H9 (cell line): ENCODE measurements at regions not wholly inside any gene's neighbourhood (a gene's known extent, or its start where the extent isn't known, plus 50 kb on each side); places are given as distances from the start of the nearest gene placed in this dataset.

Experiments
- DNase-seq: peaks from one replicate; pipeline ENCODE4 v3.0.0-alpha.2; 2017
- H2AFZ ChIP-seq: one replicate; pipeline ENCODE4 v1.6.1; 2013; ENCODE audit warnings: mild to moderate bottlenecking, low read length, control low read depth, moderate library complexity
- H2AK5ac ChIP-seq: 2 replicates; pipeline ENCODE4 v1.6.1; 2013; ENCODE audit warnings: low read length, control low read depth, mixed read lengths; ENCODE audit not compliant: insufficient read length
- H2BK120ac ChIP-seq: one replicate; pipeline ENCODE4 v1.6.1; 2013; ENCODE audit warnings: low read depth, mild to moderate bottlenecking, low read length, control low read depth, inconsistent platforms; ENCODE audit not compliant: poor library complexity, severe bottlenecking
- H2BK12ac ChIP-seq: 2 replicates; pipeline ENCODE4 v1.6.1; 2013; ENCODE audit warnings: low read length, control low read depth, mixed read lengths, low read depth; ENCODE audit not compliant: insufficient read length
- H2BK15ac ChIP-seq: 2 replicates; pipeline ENCODE4 v1.6.1; 2013; ENCODE audit warnings: low read depth, low read length, control low read depth
- H2BK20ac ChIP-seq: one replicate; pipeline ENCODE4 v1.6.1; 2013; ENCODE audit warnings: low read depth, mild to moderate bottlenecking, low read length, control low read depth, inconsistent platforms; ENCODE audit not compliant: poor library complexity, severe bottlenecking
- H2BK5ac ChIP-seq: 2 replicates; pipeline ENCODE4 v1.6.1; 2013; ENCODE audit warnings: low read length, control low read depth, mixed read lengths; ENCODE audit not compliant: insufficient read length
- H3K14ac ChIP-seq: 2 replicates; pipeline ENCODE4 v1.6.1; 2013; ENCODE audit warnings: low read length, control low read depth; ENCODE audit not compliant: insufficient read depth
- H3K18ac ChIP-seq: 2 replicates; pipeline ENCODE4 v1.6.1; 2013; ENCODE audit warnings: low read depth, mild to moderate bottlenecking, mixed read lengths, low read length, control low read depth; ENCODE audit not compliant: insufficient read length
- H3K23ac ChIP-seq: 2 replicates; pipeline ENCODE4 v1.6.1; 2013; ENCODE audit warnings: low read length, control low read depth, mixed read lengths, low read depth; ENCODE audit not compliant: insufficient read length
- H3K23me2 ChIP-seq: 2 replicates; pipeline ENCODE4 v1.6.1; 2013; ENCODE audit warnings: low read depth, mild to moderate bottlenecking, mixed read lengths, low read length, control low read depth; ENCODE audit not compliant: insufficient read length, poor library complexity, severe bottlenecking
- H3K27ac ChIP-seq: 2 replicates; pipeline ENCODE4 v1.5.1; 2013; ENCODE audit warnings: low read length, control low read depth, mixed read lengths, low read depth; ENCODE audit not compliant: insufficient read length
- H3K27me3 ChIP-seq: 2 replicates; pipeline ENCODE4 v1.6.1; 2013; ENCODE audit warnings: low read length, control low read depth, inconsistent platforms; ENCODE audit not compliant: insufficient read depth
- H3K4ac ChIP-seq: 2 replicates; pipeline ENCODE4 v1.6.1; 2013; ENCODE audit warnings: low read depth, mild to moderate bottlenecking, control low read depth, inconsistent platforms, low read length, moderate library complexity
- H3K4me1 ChIP-seq: 2 replicates; pipeline ENCODE4 v1.6.1; 2013; ENCODE audit warnings: low read length, control low read depth, inconsistent platforms; ENCODE audit not compliant: insufficient read depth
- H3K4me2 ChIP-seq: 2 replicates; pipeline ENCODE4 v1.6.1; 2013; ENCODE audit warnings: low read length, control low read depth, mixed read lengths; ENCODE audit not compliant: insufficient read length, insufficient read depth
- H3K56ac ChIP-seq: 2 replicates; pipeline ENCODE4 v1.6.1; 2013; ENCODE audit warnings: low read depth, mild to moderate bottlenecking, mixed read lengths, low read length, control low read depth; ENCODE audit not compliant: insufficient read length
- H3K79me1 ChIP-seq: 2 replicates; pipeline ENCODE4 v1.6.1; 2013; ENCODE audit warnings: low read depth, mild to moderate bottlenecking, moderate library complexity, low read length, control low read depth, inconsistent platforms; ENCODE audit not compliant: insufficient read depth, poor library complexity, severe bottlenecking
- H3K79me2 ChIP-seq: 2 replicates; pipeline ENCODE4 v1.6.1; 2013; ENCODE audit warnings: low read length, control low read depth, inconsistent platforms; ENCODE audit not compliant: insufficient read depth
- H3K9ac ChIP-seq: 2 replicates; pipeline ENCODE4 v1.6.1; 2013; ENCODE audit warnings: low read length, control low read depth, mixed read lengths; ENCODE audit not compliant: insufficient read length; ENCODE audit errors: extremely low read depth
- H3K9me3 ChIP-seq: one replicate; pipeline ENCODE4 v1.6.1; 2013; ENCODE audit warnings: low read depth, low read length, inconsistent platforms; ENCODE audit not compliant: control insufficient read depth
- H3T11ph ChIP-seq: one replicate; pipeline ENCODE4 v1.6.1; 2013; ENCODE audit warnings: mild to moderate bottlenecking, low read length, control low read depth, inconsistent platforms
- H4K20me1 ChIP-seq: one replicate; pipeline ENCODE4 v1.6.1; 2013; ENCODE audit not compliant: control insufficient read depth, insufficient read length, insufficient read depth
- H4K5ac ChIP-seq: 2 replicates; pipeline ENCODE4 v1.6.1; 2013; ENCODE audit warnings: low read depth, mild to moderate bottlenecking, mixed read lengths, low read length, control low read depth; ENCODE audit not compliant: insufficient read length
- H4K8ac ChIP-seq: replicated peaks from 2 replicates; pipeline ENCODE4 v1.6.1; 2013; ENCODE audit warnings: low read length, control low read depth, mixed read lengths, low read depth; ENCODE audit not compliant: insufficient read length
- H4K91ac ChIP-seq: 2 replicates; pipeline ENCODE4 v1.6.1; 2013; ENCODE audit warnings: low read depth, mild to moderate bottlenecking, moderate library complexity, mixed read lengths, low read length, control low read depth; ENCODE audit not compliant: insufficient read length
- H3K27ac Mint-ChIP-seq, 3 experiments: 2 replicates in 2 of 3; 3 replicates in 1 of 3; pipeline ENCODE4 v1.8.0; 2020 to 2021; ENCODE audit warnings: mixed read lengths in 3 of 3, mild to moderate bottlenecking in 1 of 3, moderate library complexity in 1 of 3
- H3K27me3 Mint-ChIP-seq: 2 replicates; pipeline ENCODE4 v1.8.0; 2021; ENCODE audit warnings: low read depth, mild to moderate bottlenecking, moderate library complexity, mixed read lengths
- H3K36me3 Mint-ChIP-seq, 3 experiments: 2 replicates in 2 of 3; 3 replicates in 1 of 3; pipeline ENCODE4 v1.8.0; 2020 to 2021; ENCODE audit warnings: low read depth in 3 of 3, mixed read lengths in 3 of 3; ENCODE audit not compliant: insufficient read depth in 1 of 3
- H3K4me1 Mint-ChIP-seq, 2 experiments: 2 replicates each; pipeline ENCODE4 v1.8.0; 2020; ENCODE audit warnings: mixed read lengths in 2 of 2
- H3K4me3 Mint-ChIP-seq, 2 experiments: 2 replicates in 1 of 2; 3 replicates in 1 of 2; pipeline ENCODE4 v1.8.0; 2020 to 2021; ENCODE audit warnings: mild to moderate bottlenecking in 2 of 2, mixed read lengths in 2 of 2, moderate library complexity in 1 of 2
- H3K9me3 Mint-ChIP-seq, 2 experiments: 2 replicates in 1 of 2; 3 replicates in 1 of 2; pipeline ENCODE4 v1.8.0; 2020; ENCODE audit warnings: mild to moderate bottlenecking in 2 of 2, mixed read lengths in 2 of 2, moderate library complexity in 1 of 2
- WGBS: extraction: QIAGEN DNeasy Blood & Tissue Kit; methylation state at CpG from one replicate; pipeline ENCODE4 v1.1.7; 2013; ENCODE audit warnings: missing lambda C conversion rate, low lambda C conversion rate, mixed read lengths; ENCODE audit not compliant: insufficient read length; ENCODE audit errors: extremely low coverage; 5-methylcytosine and 5-hydroxymethylcytosine counted together
- TF ChIP-seq, protein P1 (sequence below): fragments of 200-600 bp; sonication (generic); conservative IDR thresholded peaks from 3 replicates; pipeline ENCODE4 v1.8.0; 2021; ENCODE audit warnings: antibody characterized with exemption, mild to moderate bottlenecking

DNA sequence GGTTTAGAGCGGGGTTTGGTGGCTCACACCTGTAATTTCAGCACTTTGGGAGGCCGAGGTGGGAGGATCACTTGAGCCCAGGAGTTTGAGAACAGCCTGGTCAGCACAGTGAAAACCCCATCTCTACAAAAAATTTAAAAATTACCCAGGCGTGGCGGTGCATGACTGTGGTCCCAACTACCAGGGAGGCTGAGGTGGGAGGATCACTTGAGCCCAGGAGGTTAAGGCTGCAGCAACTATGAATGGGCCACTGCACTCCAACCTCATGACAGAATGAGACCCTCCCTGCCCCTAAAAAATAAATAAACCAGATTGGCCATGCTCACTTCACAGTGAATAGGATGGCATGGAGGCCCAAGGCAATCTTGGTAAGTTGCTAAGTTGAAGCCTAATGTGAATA lies 168.9 kb downstream of the RHOU start:
- no peak overlapping the region for H2BK120ac ChIP-seq

More for the DNA sequence above, 168.9 kb downstream of the RHOU start:
- Histone ChIP-seq H4K20me1 (no peaks in the 10 kb centered on the region), H3K23me2 (no peaks in the 10 kb centered on the region), H2BK5ac (no peak overlapping the region), H2BK12ac (no peak overlapping the region), H3K23ac (no peak overlapping the region), H3K56ac (no peak overlapping the region), H3T11ph (no peak overlapping the region), H3K9me3 (no peaks in the 10 kb centered on the region), H3K4me1 (peaks cover 2% of the 10 kb centered on the region; the same call in 1 of the 2 replicates), H2AK5ac (no peak overlapping the region), H3K79me2 (no peaks in the 10 kb centered on the region), H4K5ac (no peak overlapping the region), H2BK20ac (no peak overlapping the region), H3K14ac (no peak overlapping the region), H3K79me1 (no peaks in the 10 kb centered on the region), H4K8ac (no peak overlapping the region), H4K91ac (no peak overlapping the region), H2AFZ (no peak overlapping the region), H3K18ac (no peak overlapping the region), H3K27ac (no peak overlapping the region), H3K9ac (no peak overlapping the region), H3K27me3 (no peaks in the 10 kb centered on the region), H2BK15ac (no peak overlapping the region), H3K4me2 (no peak overlapping the region), H3K4ac (no peak overlapping the region)
- DNase-seq = no peak
- no peak overlapping the region for H3K4me3 Mint-ChIP-seq
- TF ChIP-seq, protein P1, sequence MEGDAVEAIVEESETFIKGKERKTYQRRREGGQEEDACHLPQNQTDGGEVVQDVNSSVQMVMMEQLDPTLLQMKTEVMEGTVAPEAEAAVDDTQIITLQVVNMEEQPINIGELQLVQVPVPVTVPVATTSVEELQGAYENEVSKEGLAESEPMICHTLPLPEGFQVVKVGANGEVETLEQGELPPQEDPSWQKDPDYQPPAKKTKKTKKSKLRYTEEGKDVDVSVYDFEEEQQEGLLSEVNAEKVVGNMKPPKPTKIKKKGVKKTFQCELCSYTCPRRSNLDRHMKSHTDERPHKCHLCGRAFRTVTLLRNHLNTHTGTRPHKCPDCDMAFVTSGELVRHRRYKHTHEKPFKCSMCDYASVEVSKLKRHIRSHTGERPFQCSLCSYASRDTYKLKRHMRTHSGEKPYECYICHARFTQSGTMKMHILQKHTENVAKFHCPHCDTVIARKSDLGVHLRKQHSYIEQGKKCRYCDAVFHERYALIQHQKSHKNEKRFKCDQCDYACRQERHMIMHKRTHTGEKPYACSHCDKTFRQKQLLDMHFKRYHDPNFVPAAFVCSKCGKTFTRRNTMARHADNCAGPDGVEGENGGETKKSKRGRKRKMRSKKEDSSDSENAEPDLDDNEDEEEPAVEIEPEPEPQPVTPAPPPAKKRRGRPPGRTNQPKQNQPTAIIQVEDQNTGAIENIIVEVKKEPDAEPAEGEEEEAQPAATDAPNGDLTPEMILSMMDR = no peak
- peaks cover 4% of the 10 kb centered on the region; the same call in 1 of the 2 replicates for H3K27me3 Mint-ChIP-seq
- no peaks in the 10 kb centered on the region for H3K9me3 Mint-ChIP-seq
- no peaks in the 10 kb centered on the region for H3K36me3 Mint-ChIP-seq
- no CpG with 5 or more reads among the region's 4 CpGs for WGBS
- H3K27ac Mint-ChIP-seq = no peak overlapping the region
- peaks cover 22 to 25% of the 10 kb centered on the region in 2 experiments for H3K4me1 Mint-ChIP-seq
